SK-N-SH (cell line): ENCODE measurements at regions not wholly inside any gene's neighbourhood (a gene's known extent, or its start where the extent isn't known, plus 50 kb on each side); places are given as distances from the start of the nearest gene placed in this dataset.

Experiments used
- CTCF ChIP-seq: fragments of 200-600 bp; sonication (generic); IDR thresholded peaks from 2 replicates; pipeline ENCODE4 v1.6.1; 2017; ENCODE audit warnings: antibody characterized with exemption, mild to moderate bottlenecking, moderate library complexity
- FOXJ3 ChIP-seq: sonication (generic); formaldehyde crosslinking; IDR thresholded peaks from 2 replicates; pipeline ENCODE4 v1.5.1; 2020; ENCODE audit warnings: mild to moderate bottlenecking, missing genetic modification reagents
- FOXM1 ChIP-seq: IDR thresholded peaks from 2 replicates; pipeline ENCODE4 v1.4.0; 2012; ENCODE audit warnings: low read depth, mild to moderate bottlenecking
- RCOR1 ChIP-seq: fragments of 150-350 bp; IDR thresholded peaks from 2 replicates; pipeline ENCODE4 v1.6.1; 2017; ENCODE audit warnings: antibody characterized with exemption, low read length
- SMC3 ChIP-seq: IDR thresholded peaks from 2 replicates; pipeline ENCODE4 v1.6.1; 2012; ENCODE audit warnings: low read depth, low read length, improper control_type of control experiment

- TF ChIP-seq CTCF = no peak
- TF ChIP-seq FOXJ3 (CRISPR knock-in tag) = no peak
- TF ChIP-seq RCOR1 = no peak
- TF ChIP-seq SMC3 = no peak
- TF ChIP-seq FOXM1 = no peak
Observed at GRCh38 chr6:139939189-139939979, 564.9 kb upstream of the CITED2 start.
